H9 (cell line): ENCODE measurements at regions not wholly inside any gene's neighbourhood (a gene's known extent, or its start where the extent isn't known, plus 50 kb on each side); places are given as distances from the start of the nearest gene placed in this dataset.

Experiments
- DNase-seq: peaks from one replicate; pipeline ENCODE4 v3.0.0-alpha.2; 2017
- H2AFZ ChIP-seq: one replicate; pipeline ENCODE4 v1.6.1; 2013; ENCODE audit warnings: mild to moderate bottlenecking, low read length, control low read depth, moderate library complexity
- H2AK5ac ChIP-seq: 2 replicates; pipeline ENCODE4 v1.6.1; 2013; ENCODE audit warnings: low read length, control low read depth, mixed read lengths; ENCODE audit not compliant: insufficient read length
- H2BK120ac ChIP-seq: one replicate; pipeline ENCODE4 v1.6.1; 2013; ENCODE audit warnings: low read depth, mild to moderate bottlenecking, low read length, control low read depth, inconsistent platforms; ENCODE audit not compliant: poor library complexity, severe bottlenecking
- H2BK12ac ChIP-seq: 2 replicates; pipeline ENCODE4 v1.6.1; 2013; ENCODE audit warnings: low read length, control low read depth, mixed read lengths, low read depth; ENCODE audit not compliant: insufficient read length
- H2BK15ac ChIP-seq: 2 replicates; pipeline ENCODE4 v1.6.1; 2013; ENCODE audit warnings: low read depth, low read length, control low read depth
- H2BK20ac ChIP-seq: one replicate; pipeline ENCODE4 v1.6.1; 2013; ENCODE audit warnings: low read depth, mild to moderate bottlenecking, low read length, control low read depth, inconsistent platforms; ENCODE audit not compliant: poor library complexity, severe bottlenecking
- H2BK5ac ChIP-seq: 2 replicates; pipeline ENCODE4 v1.6.1; 2013; ENCODE audit warnings: low read length, control low read depth, mixed read lengths; ENCODE audit not compliant: insufficient read length
- H3K14ac ChIP-seq: 2 replicates; pipeline ENCODE4 v1.6.1; 2013; ENCODE audit warnings: low read length, control low read depth; ENCODE audit not compliant: insufficient read depth
- H3K18ac ChIP-seq: 2 replicates; pipeline ENCODE4 v1.6.1; 2013; ENCODE audit warnings: low read depth, mild to moderate bottlenecking, mixed read lengths, low read length, control low read depth; ENCODE audit not compliant: insufficient read length
- H3K23ac ChIP-seq: 2 replicates; pipeline ENCODE4 v1.6.1; 2013; ENCODE audit warnings: low read length, control low read depth, mixed read lengths, low read depth; ENCODE audit not compliant: insufficient read length
- H3K23me2 ChIP-seq: 2 replicates; pipeline ENCODE4 v1.6.1; 2013; ENCODE audit warnings: low read depth, mild to moderate bottlenecking, mixed read lengths, low read length, control low read depth; ENCODE audit not compliant: insufficient read length, poor library complexity, severe bottlenecking
- H3K27ac ChIP-seq: 2 replicates; pipeline ENCODE4 v1.5.1; 2013; ENCODE audit warnings: low read length, control low read depth, mixed read lengths, low read depth; ENCODE audit not compliant: insufficient read length
- H3K27me3 ChIP-seq: 2 replicates; pipeline ENCODE4 v1.6.1; 2013; ENCODE audit warnings: low read length, control low read depth, inconsistent platforms; ENCODE audit not compliant: insufficient read depth
- H3K4ac ChIP-seq: 2 replicates; pipeline ENCODE4 v1.6.1; 2013; ENCODE audit warnings: low read depth, mild to moderate bottlenecking, control low read depth, inconsistent platforms, low read length, moderate library complexity
- H3K4me1 ChIP-seq: 2 replicates; pipeline ENCODE4 v1.6.1; 2013; ENCODE audit warnings: low read length, control low read depth, inconsistent platforms; ENCODE audit not compliant: insufficient read depth
- H3K4me2 ChIP-seq: 2 replicates; pipeline ENCODE4 v1.6.1; 2013; ENCODE audit warnings: low read length, control low read depth, mixed read lengths; ENCODE audit not compliant: insufficient read length, insufficient read depth
- H3K56ac ChIP-seq: 2 replicates; pipeline ENCODE4 v1.6.1; 2013; ENCODE audit warnings: low read depth, mild to moderate bottlenecking, mixed read lengths, low read length, control low read depth; ENCODE audit not compliant: insufficient read length
- H3K79me1 ChIP-seq: 2 replicates; pipeline ENCODE4 v1.6.1; 2013; ENCODE audit warnings: low read depth, mild to moderate bottlenecking, moderate library complexity, low read length, control low read depth, inconsistent platforms; ENCODE audit not compliant: insufficient read depth, poor library complexity, severe bottlenecking
- H3K79me2 ChIP-seq: 2 replicates; pipeline ENCODE4 v1.6.1; 2013; ENCODE audit warnings: low read length, control low read depth, inconsistent platforms; ENCODE audit not compliant: insufficient read depth
- H3K9ac ChIP-seq: 2 replicates; pipeline ENCODE4 v1.6.1; 2013; ENCODE audit warnings: low read length, control low read depth, mixed read lengths; ENCODE audit not compliant: insufficient read length; ENCODE audit errors: extremely low read depth
- H3K9me3 ChIP-seq: one replicate; pipeline ENCODE4 v1.6.1; 2013; ENCODE audit warnings: low read depth, low read length, inconsistent platforms; ENCODE audit not compliant: control insufficient read depth
- H3T11ph ChIP-seq: one replicate; pipeline ENCODE4 v1.6.1; 2013; ENCODE audit warnings: mild to moderate bottlenecking, low read length, control low read depth, inconsistent platforms
- H4K20me1 ChIP-seq: one replicate; pipeline ENCODE4 v1.6.1; 2013; ENCODE audit not compliant: control insufficient read depth, insufficient read length, insufficient read depth
- H4K5ac ChIP-seq: 2 replicates; pipeline ENCODE4 v1.6.1; 2013; ENCODE audit warnings: low read depth, mild to moderate bottlenecking, mixed read lengths, low read length, control low read depth; ENCODE audit not compliant: insufficient read length
- H4K8ac ChIP-seq: replicated peaks from 2 replicates; pipeline ENCODE4 v1.6.1; 2013; ENCODE audit warnings: low read length, control low read depth, mixed read lengths, low read depth; ENCODE audit not compliant: insufficient read length
- H4K91ac ChIP-seq: 2 replicates; pipeline ENCODE4 v1.6.1; 2013; ENCODE audit warnings: low read depth, mild to moderate bottlenecking, moderate library complexity, mixed read lengths, low read length, control low read depth; ENCODE audit not compliant: insufficient read length
- H3K27ac Mint-ChIP-seq, 3 experiments: 2 replicates in 2 of 3; 3 replicates in 1 of 3; pipeline ENCODE4 v1.8.0; 2020 to 2021; ENCODE audit warnings: mixed read lengths in 3 of 3, mild to moderate bottlenecking in 1 of 3, moderate library complexity in 1 of 3
- H3K27me3 Mint-ChIP-seq: 2 replicates; pipeline ENCODE4 v1.8.0; 2021; ENCODE audit warnings: low read depth, mild to moderate bottlenecking, moderate library complexity, mixed read lengths
- H3K36me3 Mint-ChIP-seq, 3 experiments: 2 replicates in 2 of 3; 3 replicates in 1 of 3; pipeline ENCODE4 v1.8.0; 2020 to 2021; ENCODE audit warnings: low read depth in 3 of 3, mixed read lengths in 3 of 3; ENCODE audit not compliant: insufficient read depth in 1 of 3
- H3K4me1 Mint-ChIP-seq, 2 experiments: 2 replicates each; pipeline ENCODE4 v1.8.0; 2020; ENCODE audit warnings: mixed read lengths in 2 of 2
- H3K4me3 Mint-ChIP-seq, 2 experiments: 2 replicates in 1 of 2; 3 replicates in 1 of 2; pipeline ENCODE4 v1.8.0; 2020 to 2021; ENCODE audit warnings: mild to moderate bottlenecking in 2 of 2, mixed read lengths in 2 of 2, moderate library complexity in 1 of 2
- H3K9me3 Mint-ChIP-seq, 2 experiments: 2 replicates in 1 of 2; 3 replicates in 1 of 2; pipeline ENCODE4 v1.8.0; 2020; ENCODE audit warnings: mild to moderate bottlenecking in 2 of 2, mixed read lengths in 2 of 2, moderate library complexity in 1 of 2
- CTCF ChIP-seq: fragments of 200-600 bp; sonication (generic); conservative IDR thresholded peaks from 3 replicates; pipeline ENCODE4 v1.8.0; 2021; ENCODE audit warnings: antibody characterized with exemption, mild to moderate bottlenecking
- WGBS: extraction: QIAGEN DNeasy Blood & Tissue Kit; methylation state at CpG from one replicate; pipeline ENCODE4 v1.1.7; 2013; ENCODE audit warnings: missing lambda C conversion rate, low lambda C conversion rate, mixed read lengths; ENCODE audit not compliant: insufficient read length; ENCODE audit errors: extremely low coverage; 5-methylcytosine and 5-hydroxymethylcytosine counted together

- no peak overlapping the region for H3K27ac Mint-ChIP-seq
- no peak overlapping the region for H3K56ac ChIP-seq
- H4K5ac ChIP-seq: no peak overlapping the region
- no peak overlapping the region for H2BK12ac ChIP-seq
- peaks cover 2 to 3% of the 10 kb centered on the region in 2 experiments; a peak in 2 of 5 replicates for H3K9me3 Mint-ChIP-seq
- H3K23ac ChIP-seq: no peak overlapping the region
- WGBS: no CpG with 5 or more reads among the region's 6 CpGs
- H2BK20ac ChIP-seq: no peak overlapping the region
- H2BK15ac ChIP-seq: no peak overlapping the region
- H3K9me3 ChIP-seq: peaks cover 5% of the 10 kb centered on the region
- H3K4me1 Mint-ChIP-seq: no peaks in the 10 kb centered on the region
- H4K20me1 ChIP-seq: no peaks in the 10 kb centered on the region
- no peak overlapping the region for H2AFZ ChIP-seq
- H4K8ac ChIP-seq: no peak overlapping the region
- H3K14ac ChIP-seq: no peak overlapping the region
- H3K4me1 ChIP-seq: no peaks in the 10 kb centered on the region
- H4K91ac ChIP-seq: no peak overlapping the region
- no peaks in the 10 kb centered on the region for H3K79me1 ChIP-seq
- peaks cover 0 to 14% (median 7%) of the 10 kb centered on the region in 3 experiments; a peak in 5 of 7 replicates for H3K36me3 Mint-ChIP-seq
- H3K4ac ChIP-seq: no peak overlapping the region
- no peaks in the 10 kb centered on the region for H3K79me2 ChIP-seq
- H3K27me3 ChIP-seq: no peaks in the 10 kb centered on the region
- H2BK120ac ChIP-seq: no peak overlapping the region
- H2AK5ac ChIP-seq: no peak overlapping the region
- no peak overlapping the region for H3T11ph ChIP-seq
- no peak overlapping the region for H3K4me2 ChIP-seq
- no peak overlapping the region for H3K27ac ChIP-seq
- no peak for DNase-seq
- H2BK5ac ChIP-seq: no peak overlapping the region
- no peak for TF ChIP-seq CTCF
- no peaks in the 10 kb centered on the region for H3K27me3 Mint-ChIP-seq
- no peak overlapping the region for H3K9ac ChIP-seq
- H3K23me2 ChIP-seq: no peaks in the 10 kb centered on the region
- H3K18ac ChIP-seq: no peak overlapping the region
- H3K4me3 Mint-ChIP-seq: no peak overlapping the region
These were observed 341.9 kb upstream of the PIK3C3 start for GRCh38 chr18:41613003-41613609.
